HTR-8/SVneo (cell line): ENCODE measurements at regions not wholly inside any gene's neighbourhood (a gene's known extent, or its start where the extent isn't known, plus 50 kb on each side); places are given as distances from the start of the nearest gene placed in this dataset.

ENCODE experiments used
- DNase-seq: peaks from one replicate; pipeline ENCODE4 v3.0.0; 2011; ENCODE audit warnings: low spot score, mixed read lengths; ENCODE audit not compliant: insufficient read length
- FAIRE-seq: peaks from 2 replicates; lab custom pipeline; 2011; peaks lifted over from hg19 to GRCh38; lab: Jason Lieb, UNC

DNA sequence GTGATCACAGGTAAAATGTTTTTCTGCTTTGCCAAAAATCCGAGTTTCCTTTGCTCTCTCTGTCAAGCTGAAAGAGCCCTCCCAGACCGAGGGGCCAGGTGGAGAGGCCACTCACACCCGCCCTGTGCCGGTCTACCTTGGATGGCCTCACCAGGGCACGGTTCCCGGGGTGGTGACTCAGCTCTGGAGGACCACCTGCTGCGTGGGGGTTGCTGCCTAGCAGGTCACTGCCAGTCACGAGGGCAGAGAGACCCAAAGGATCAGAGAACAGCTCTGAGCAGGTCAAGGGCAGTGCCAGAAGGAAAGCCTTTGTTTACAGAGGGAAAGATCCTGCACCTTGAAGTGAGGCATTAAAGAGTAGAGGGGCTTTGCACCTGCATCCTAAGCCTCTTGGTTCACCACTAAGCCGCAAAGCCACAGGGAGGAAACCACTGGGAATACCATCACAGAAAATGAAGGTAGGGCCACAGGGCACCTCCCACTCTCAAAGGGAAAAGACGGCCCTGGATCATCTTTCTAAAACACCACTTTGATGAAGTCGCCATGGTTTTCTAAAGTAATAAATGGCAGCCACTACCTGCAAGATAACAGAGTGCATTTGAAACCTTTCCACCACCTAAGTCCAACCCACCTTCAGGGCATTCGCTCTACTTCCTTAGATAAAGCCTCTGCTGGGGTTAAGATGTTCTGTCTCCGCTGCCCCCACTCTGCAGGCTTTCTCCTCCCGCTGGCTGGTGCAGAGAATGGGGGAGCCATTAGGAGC is 160.3 kb upstream of the KLF14 start:
- FAIRE-seq (no peak), DNase-seq (no peak)

- no peak for FAIRE-seq
- no peak for DNase-seq
Observed at GRCh38 chr7:130894909-130895750, 161.1 kb upstream of the KLF14 start.

DNA sequence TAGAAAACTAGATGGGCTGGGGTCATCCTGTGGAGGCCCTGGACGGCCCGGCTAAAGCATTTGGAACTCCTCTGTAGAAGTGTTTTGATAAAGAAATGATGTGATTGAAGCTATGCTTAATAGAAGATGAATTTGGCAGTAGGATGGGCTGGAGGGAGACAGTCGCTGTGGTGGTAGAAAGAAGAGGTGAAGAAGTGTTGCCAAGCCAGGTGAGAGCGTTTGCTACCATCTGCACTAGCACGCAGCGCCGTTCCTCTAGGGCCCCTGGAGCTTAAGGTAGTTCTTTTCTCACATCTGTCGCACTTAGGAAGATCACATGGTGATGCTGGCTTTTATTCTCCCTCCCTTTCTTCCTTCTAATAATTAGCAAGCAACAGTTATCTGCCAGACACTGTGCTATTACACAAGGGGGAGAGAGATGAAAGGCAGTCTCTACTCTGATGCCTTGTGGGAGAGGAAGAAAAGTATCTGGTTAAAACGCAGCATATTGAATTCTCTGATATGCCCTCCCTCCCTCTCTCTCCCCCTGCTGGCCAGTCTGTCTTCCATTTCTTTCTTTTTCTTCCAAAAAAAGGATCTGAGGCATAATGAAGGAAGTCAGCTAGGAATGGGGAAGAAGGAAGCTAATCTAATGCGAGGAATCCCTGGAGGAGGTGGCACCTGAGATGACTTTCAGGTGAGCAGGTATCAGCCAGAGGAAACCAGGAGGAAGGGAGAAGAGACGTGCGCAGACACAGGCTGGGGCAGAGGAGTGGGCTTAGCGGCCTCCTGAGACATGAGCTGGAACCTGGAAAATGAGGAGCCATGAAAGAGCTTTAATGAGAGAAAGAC is 162.3 kb upstream of the KLF14 start:
- no peak for DNase-seq

GRCh38 chr7:130896898-130897514 is 163.0 kb upstream of the KLF14 start:
- no peak for FAIRE-seq
- DNase-seq = no peak

More for the DNA sequence above, 162.3 kb upstream of the KLF14 start:
- FAIRE-seq = no peak

- FAIRE-seq = no peak
- no peak for DNase-seq
Observed at GRCh38 chr7:130897515-130898419, 163.8 kb upstream of the KLF14 start.

- FAIRE-seq = no peak
- DNase-seq = no peak
Observed at GRCh38 chr7:130899071-130899560, 165.1 kb upstream of the KLF14 start.

- no peak for FAIRE-seq
- no peak for DNase-seq
Observed at GRCh38 chr7:130899638-130900401, 165.8 kb upstream of the KLF14 start.

- FAIRE-seq (no peak), DNase-seq (no peak)
Observed at GRCh38 chr7:130900471-130901076, 166.6 kb upstream of the KLF14 start.

DNA sequence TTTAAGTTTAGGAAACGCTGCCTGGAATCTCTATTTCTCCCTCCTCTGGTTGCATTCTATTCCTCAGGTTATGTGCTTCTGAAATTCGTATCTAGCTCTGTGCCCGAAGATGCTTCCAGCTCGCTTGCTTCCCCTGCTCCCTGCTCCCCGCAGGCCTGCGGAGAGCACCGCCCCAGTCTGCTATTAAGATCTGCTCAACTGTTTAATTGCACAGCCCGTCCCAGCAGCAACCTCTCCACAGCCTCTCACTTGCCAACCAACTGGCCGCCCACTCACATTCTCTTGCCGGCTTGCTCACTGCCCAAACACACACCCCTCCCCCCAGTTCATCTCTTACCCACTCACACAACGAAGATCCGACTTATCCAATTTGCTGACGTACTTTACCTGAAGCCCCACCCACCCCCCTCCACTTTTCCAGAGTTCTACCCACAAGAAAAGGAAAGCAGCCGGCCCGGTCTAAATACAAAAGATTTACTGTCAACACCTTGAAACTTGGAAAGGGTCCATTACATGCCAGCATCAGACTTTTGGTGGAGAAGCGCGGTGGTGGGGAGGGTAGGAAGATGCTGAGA is 167.3 kb upstream of the KLF14 start:
- DNase-seq (peak; percentile 59), FAIRE-seq (no peak)

GRCh38 chr7:130902755-130903357 is 168.8 kb upstream of the KLF14 start:
- FAIRE-seq (no peak), DNase-seq (no peak)

- DNase-seq (no peak), FAIRE-seq (no peak)
Observed at GRCh38 chr7:130903358-130903974, 169.5 kb upstream of the KLF14 start.

DNA sequence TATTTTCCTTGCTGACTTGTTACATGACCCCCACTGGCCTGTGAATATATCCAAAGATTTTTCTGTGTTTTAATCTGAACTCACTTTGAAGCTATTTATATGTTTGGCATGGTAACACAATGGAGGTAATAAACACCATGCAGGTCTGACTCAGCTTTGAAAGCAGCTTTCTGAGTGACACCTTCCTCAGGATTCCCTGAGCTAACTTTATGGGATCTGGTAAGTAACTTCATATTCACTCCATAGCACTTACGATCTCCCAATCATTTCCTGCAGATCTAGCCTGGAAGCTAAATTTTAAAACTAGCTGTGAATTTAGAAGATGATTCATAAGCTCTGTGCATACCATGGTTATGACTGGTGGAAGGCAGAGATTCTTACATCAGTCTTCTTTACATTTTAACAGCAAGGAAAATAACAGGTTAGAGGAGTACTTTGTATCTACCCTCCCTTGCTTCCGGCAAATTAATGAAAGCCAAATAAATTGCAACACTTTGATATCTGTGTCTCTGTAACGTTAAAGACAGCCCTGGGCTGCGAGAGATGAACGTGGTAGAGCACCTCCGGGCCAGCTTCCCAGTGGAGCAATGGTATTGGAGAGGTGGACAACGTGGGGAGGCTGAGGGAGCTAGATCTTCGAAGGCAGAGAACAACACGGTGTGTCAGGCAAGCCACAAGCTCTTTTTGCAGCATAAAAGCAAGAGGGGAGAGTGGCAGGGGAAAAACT is 170.2 kb upstream of the KLF14 start:
- no peak for FAIRE-seq

DNA sequence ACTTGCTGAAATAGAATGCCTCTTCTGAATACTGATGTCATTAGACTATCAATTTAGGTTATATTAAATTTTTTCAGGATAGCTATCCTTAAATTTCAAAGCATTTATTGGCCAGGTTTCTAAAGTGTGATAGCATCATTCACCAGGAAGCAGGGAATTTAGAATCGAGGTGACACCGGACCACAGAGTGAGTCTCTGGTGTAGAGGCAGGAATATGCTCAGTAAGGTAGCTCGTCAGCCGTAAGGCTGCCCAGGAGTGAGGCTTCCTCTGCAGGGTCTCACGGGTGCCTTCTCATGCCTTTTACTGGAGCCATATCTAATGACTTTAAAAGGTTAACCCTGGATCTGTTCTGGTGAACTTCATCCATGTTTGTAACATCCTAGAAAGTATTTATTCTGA is 170.8 kb upstream of the KLF14 start:
- FAIRE-seq (no peak), DNase-seq (no peak)

More for the DNA sequence above, 170.2 kb upstream of the KLF14 start:
- peak; percentile 62 for DNase-seq

DNA sequence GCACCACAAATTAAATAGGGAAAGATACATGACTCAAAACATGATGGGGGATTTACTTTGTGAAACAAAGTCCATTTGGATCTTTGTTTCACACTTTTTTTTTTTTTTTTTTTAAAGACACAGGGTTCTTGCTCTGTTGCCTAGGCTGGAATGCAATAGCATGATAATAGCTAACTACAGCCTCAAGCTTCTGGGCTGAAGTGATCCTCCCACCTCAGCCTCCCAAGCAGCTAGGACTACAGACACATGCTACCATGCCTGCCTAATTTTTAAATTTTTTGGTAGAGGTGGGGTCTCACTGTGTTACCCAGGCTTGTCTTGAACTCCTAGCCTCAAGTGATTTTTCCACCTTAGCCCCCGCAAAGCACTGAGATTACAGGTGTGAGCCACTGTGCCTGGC is 172.6 kb upstream of the KLF14 start:
- no peak for FAIRE-seq
- no peak for DNase-seq

DNA sequence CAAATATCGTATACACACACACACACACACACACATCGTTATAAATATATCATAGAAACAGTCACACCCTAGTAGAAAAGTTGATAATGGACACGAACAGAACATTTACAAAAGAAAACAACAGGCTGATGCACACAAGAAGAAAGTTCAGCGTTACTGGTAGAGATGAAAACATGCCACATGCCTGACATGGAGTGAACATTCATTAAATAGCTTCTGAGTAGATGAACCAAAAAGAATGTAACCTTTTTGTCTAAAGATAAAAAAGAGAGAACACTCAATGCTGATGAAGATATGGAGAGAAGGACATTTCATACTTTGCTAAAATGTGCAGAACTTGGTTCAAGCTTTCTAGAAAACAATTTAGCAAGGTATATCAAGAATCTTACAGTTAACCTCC is 173.4 kb upstream of the KLF14 start:
- FAIRE-seq = no peak
- no peak for DNase-seq
